Activated naive CD8-positive, alpha-beta T cell treated with anti-CD3 and anti-CD28 coated beads, Interleukin-2, amount 50 U/mL, for 24 hours (primary cell): ENCODE measurements at regions not wholly inside any gene's neighbourhood (a gene's known extent, or its start where the extent isn't known, plus 50 kb on each side); places are given as distances from the start of the nearest gene placed in this dataset.

Source experiments
- ATAC-seq: fragments of 150-1000 bp; cut with Tn5 transposase; one replicate; pipeline ENCODE4 v1.10.0; 2021
- DNase-seq: peaks from one replicate; pipeline ENCODE4 v3.0.0; 2021
- H3K27ac Mint-ChIP-seq: one replicate; pipeline ENCODE4 v1.8.0; 2021; ENCODE audit warnings: mild to moderate bottlenecking, mixed read lengths
- H3K27me3 Mint-ChIP-seq: one replicate; pipeline ENCODE4 v1.8.0; 2021; ENCODE audit warnings: mixed read lengths
- H3K36me3 Mint-ChIP-seq: one replicate; pipeline ENCODE4 v1.8.0; 2021; ENCODE audit warnings: low read depth, mixed read lengths
- H3K4me1 Mint-ChIP-seq: one replicate; pipeline ENCODE4 v1.8.0; 2021; ENCODE audit warnings: mixed read lengths
- H3K4me3 Mint-ChIP-seq: one replicate; pipeline ENCODE4 v1.8.0; 2021; ENCODE audit warnings: mild to moderate bottlenecking, moderate library complexity, mixed read lengths
- H3K9me3 Mint-ChIP-seq: one replicate; pipeline ENCODE4 v1.8.0; 2021; ENCODE audit warnings: mixed read lengths

DNA sequence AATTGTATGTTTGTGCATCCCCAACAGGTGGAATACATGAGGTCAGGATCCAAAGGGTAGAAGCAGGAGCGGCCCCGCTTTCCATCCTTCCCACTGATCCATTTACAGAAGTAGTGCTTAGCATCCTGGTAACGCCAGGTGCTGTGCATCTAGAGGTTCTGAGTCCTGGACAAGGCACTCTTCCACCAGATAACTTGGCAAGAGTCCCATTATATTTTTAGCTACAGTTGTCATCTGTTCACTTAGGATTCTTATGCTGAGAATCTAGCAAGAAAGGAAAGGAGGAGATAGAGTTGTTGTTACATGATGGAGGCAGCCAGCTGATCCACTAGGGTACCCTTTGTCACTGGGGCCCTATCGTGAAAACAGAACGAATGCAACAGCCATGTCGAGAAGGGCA, 389.5 kb upstream of the ZNF507 start:
- Mint-ChIP-seq H3K4me1 (no peaks in the 10 kb centered on the region), H3K27ac (no peak overlapping the region), H3K9me3 (peaks cover 12% of the 10 kb centered on the region), H3K27me3 (peaks cover 2% of the 10 kb centered on the region), H3K4me3 (no peak overlapping the region), H3K36me3 (no peaks in the 10 kb centered on the region)
- DNase-seq (no peak), ATAC-seq (no peak)

DNA sequence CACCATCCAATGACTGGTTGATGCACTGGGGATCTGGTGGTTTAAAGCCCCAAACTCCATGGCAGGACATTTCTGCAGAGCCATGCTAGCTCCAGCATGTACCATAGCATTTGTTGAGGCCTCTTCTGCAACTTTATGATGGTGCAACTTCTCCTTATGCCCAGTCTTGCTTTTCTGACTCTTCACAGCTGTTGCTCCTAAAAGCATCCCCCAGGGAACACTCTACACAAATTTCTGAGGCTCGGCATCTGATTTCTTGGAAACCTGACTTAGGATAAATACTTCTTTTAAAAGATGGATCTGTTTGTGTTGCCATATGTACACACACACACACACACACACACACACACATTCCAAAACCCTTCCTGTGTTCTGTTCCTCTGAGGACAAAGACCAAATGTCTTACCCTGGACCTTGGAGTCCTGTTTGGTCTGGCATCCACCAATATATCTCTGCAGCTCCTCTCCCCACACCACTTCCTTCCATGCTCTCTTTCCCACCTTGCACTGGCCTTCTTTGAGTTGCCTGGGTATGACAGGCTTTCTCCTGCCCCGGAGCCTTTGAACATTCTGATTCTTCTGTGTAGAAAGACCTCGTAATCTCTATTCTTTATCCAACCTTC, 388.5 kb upstream of the ZNF507 start:
- no peak overlapping the region for H3K27ac Mint-ChIP-seq
- no peak overlapping the region for H3K4me3 Mint-ChIP-seq
- DNase-seq: no peak
- peaks cover 2% of the 10 kb centered on the region for H3K27me3 Mint-ChIP-seq
- peaks cover 9% of the 10 kb centered on the region for H3K9me3 Mint-ChIP-seq
- H3K4me1 Mint-ChIP-seq: no peaks in the 10 kb centered on the region
- no peak for ATAC-seq
- H3K36me3 Mint-ChIP-seq: no peaks in the 10 kb centered on the region

DNA sequence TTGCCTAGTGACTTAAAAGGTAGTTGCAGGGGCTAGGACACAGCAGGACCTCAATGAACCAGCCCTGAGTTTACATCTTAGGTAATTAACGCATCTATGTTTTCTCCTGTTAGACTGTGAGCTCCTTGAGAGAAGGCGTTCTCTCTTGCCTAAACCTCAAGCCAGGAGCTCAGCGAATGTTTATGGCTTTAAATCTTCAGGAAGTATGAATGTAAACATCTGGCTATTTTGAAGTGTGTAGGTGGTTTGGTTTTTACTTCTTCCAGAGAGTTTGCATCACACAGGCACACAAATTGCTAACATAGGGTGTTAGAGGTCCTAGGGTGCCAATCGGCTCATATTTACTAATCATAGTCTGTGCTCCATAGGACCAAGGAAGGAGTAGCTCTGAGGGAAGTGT, 387.7 kb upstream of the ZNF507 start:
- Mint-ChIP-seq H3K4me1 (no peaks in the 10 kb centered on the region), H3K4me3 (no peak overlapping the region), H3K27ac (no peak overlapping the region), H3K36me3 (no peaks in the 10 kb centered on the region), H3K9me3 (peaks cover 5% of the 10 kb centered on the region), H3K27me3 (peaks cover 2% of the 10 kb centered on the region)
- DNase-seq (no peak), ATAC-seq (no peak)

DNA sequence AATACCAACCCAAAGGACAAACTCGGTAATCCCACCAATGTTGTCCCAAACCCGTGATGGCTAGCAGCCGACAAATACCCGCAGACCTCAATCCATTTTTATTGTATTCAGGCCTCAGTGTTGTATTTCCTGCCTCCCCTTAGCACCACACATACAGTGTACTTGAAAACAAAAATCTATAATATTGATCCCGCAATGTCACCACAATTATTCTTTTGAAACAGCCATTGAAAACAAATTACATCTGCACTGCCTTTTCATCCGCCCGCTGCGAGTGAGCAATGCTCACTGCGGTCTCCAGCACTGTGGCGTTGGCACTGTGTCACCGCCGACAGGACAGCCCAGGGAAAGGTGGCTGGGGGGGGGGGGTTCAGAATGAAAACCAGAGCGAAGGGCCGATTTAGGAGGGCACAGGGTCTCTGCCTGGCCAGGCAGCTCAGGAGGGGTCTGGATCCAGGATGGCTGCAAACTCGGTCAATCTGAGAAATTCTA, 385.8 kb upstream of the ZNF507 start:
- no peaks in the 10 kb centered on the region for H3K36me3 Mint-ChIP-seq
- H3K4me3 Mint-ChIP-seq: no peak overlapping the region
- no peak for ATAC-seq
- DNase-seq: no peak
- H3K9me3 Mint-ChIP-seq: no peaks in the 10 kb centered on the region
- no peak overlapping the region for H3K27ac Mint-ChIP-seq
- H3K27me3 Mint-ChIP-seq: peaks cover 2% of the 10 kb centered on the region
- H3K4me1 Mint-ChIP-seq: no peaks in the 10 kb centered on the region

DNA sequence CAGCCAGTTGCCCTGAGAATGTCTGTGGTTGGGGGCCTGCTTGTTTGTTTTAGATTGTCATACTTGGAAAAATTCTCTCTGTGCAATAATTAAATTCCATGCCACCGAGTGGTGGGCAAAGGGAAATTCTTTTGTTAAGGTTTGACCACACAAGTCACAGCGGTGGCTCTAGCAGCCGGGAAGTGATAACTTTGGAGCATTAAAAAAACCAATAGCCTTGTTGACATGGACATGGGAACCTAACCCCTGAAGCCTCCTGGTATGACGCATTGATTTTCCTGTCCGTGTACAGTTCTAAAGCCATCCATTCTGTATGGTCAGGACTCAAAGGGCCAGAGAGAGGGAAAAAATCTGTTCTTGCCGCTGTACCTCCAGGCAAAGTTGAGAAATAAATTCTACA, 384.9 kb upstream of the ZNF507 start:
- no peaks in the 10 kb centered on the region for H3K4me1 Mint-ChIP-seq
- no peak overlapping the region for H3K27ac Mint-ChIP-seq
- H3K4me3 Mint-ChIP-seq: no peak overlapping the region
- ATAC-seq: no peak
- no peak for DNase-seq
- no peaks in the 10 kb centered on the region for H3K9me3 Mint-ChIP-seq
- H3K27me3 Mint-ChIP-seq: peaks cover 2% of the 10 kb centered on the region
- no peaks in the 10 kb centered on the region for H3K36me3 Mint-ChIP-seq

DNA sequence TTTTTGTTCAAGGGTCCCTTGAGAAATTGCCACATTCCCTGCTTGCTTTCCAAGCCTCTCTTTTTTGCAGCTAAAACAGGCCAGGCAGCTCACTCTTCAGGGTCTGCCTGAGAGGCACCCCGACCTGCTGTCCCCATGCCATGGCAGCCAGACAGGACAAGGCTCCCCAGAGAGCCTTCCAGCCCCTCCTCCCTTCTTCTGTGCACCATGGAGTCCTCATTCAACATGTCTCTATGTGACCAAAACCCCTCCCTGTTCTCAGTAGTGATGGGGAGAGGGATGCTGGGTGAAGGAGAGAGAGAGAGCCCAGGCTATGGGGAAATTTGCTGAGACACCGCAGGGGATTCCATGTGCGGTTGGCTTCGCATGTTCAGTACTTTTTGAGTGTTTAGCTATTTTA, 384.2 kb upstream of the ZNF507 start:
- ATAC-seq (no peak), DNase-seq (no peak)
- H3K36me3 Mint-ChIP-seq: no peaks in the 10 kb centered on the region
- H3K27me3 Mint-ChIP-seq: peaks cover 2% of the 10 kb centered on the region
- no peaks in the 10 kb centered on the region for H3K9me3 Mint-ChIP-seq
- no peaks in the 10 kb centered on the region for H3K4me1 Mint-ChIP-seq
- H3K27ac Mint-ChIP-seq: no peak overlapping the region
- no peak overlapping the region for H3K4me3 Mint-ChIP-seq

DNA sequence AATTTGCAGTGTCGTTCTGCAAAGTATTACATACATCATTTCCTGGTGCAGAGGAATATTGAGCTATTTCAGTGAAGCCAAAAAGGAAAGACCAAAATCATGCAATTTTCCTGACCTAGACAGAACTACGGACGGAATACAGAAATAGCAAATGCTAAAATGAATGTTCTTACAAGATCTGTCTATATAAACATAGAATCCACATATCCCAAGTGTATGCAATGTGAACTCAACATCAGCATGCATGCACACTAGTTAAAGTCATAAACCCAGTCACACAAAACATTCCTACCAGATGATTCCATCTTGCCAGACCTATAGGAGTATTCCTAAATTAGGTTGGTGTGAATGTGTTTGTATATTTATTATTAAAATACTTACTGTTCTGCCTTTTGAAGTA, 383.7 kb upstream of the ZNF507 start:
- ATAC-seq: no peak
- Mint-ChIP-seq H3K4me3 (no peak overlapping the region), H3K36me3 (no peaks in the 10 kb centered on the region), H3K27me3 (peaks cover 2% of the 10 kb centered on the region), H3K9me3 (no peaks in the 10 kb centered on the region), H3K4me1 (no peaks in the 10 kb centered on the region), H3K27ac (no peak overlapping the region)
- DNase-seq: no peak

DNA sequence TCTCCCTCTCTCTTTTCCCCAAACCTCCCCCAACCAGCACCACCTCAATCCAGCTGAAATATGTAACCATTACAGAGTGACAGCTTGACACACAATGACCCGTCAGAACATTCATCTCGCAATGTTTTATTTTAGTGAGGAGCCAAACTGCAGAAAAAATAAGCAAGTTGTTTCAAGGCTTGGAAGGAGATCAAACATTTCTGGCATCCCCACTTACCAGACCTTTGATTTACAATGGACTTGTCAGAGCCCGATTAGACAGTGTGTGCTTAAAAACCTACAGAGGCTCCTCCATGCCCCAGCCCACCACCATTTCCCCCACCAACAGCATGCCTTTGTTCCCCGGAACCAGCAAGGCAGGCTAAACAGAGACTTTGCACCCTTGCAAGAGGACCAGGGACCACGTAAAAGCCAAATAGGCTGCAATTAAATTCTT, 382.8 kb upstream of the ZNF507 start:
- H3K36me3 Mint-ChIP-seq: no peaks in the 10 kb centered on the region
- no peak overlapping the region for H3K4me3 Mint-ChIP-seq
- no peak for ATAC-seq
- no peak for DNase-seq
- H3K9me3 Mint-ChIP-seq: no peaks in the 10 kb centered on the region
- no peaks in the 10 kb centered on the region for H3K4me1 Mint-ChIP-seq
- peaks cover 2% of the 10 kb centered on the region for H3K27me3 Mint-ChIP-seq
- no peak overlapping the region for H3K27ac Mint-ChIP-seq

DNA sequence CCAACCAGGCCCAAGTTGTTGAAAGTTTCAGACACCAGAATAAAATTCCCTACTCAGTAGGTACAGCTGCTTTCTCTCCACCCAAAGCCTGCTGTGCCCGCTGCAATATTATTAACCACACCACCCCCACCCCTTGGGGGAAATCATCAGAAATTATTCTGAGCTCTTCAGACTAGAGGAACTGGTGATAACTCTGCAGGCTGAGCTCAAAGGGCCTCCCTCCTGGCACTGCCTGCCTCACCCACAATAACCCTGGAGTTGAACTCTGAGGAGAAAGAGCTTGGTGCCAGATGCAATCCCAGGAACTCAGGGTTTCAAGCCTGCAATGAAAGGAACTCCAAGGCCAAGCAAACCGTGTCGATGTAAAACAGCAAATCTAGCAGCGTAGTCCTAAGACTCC, 381.7 kb upstream of the ZNF507 start:
- no peak overlapping the region for H3K4me3 Mint-ChIP-seq
- H3K27ac Mint-ChIP-seq: no peak overlapping the region
- H3K27me3 Mint-ChIP-seq: peaks cover 2% of the 10 kb centered on the region
- DNase-seq (no peak), ATAC-seq (no peak)
- H3K4me1 Mint-ChIP-seq: no peaks in the 10 kb centered on the region
- H3K9me3 Mint-ChIP-seq: no peaks in the 10 kb centered on the region
- H3K36me3 Mint-ChIP-seq: no peaks in the 10 kb centered on the region

DNA sequence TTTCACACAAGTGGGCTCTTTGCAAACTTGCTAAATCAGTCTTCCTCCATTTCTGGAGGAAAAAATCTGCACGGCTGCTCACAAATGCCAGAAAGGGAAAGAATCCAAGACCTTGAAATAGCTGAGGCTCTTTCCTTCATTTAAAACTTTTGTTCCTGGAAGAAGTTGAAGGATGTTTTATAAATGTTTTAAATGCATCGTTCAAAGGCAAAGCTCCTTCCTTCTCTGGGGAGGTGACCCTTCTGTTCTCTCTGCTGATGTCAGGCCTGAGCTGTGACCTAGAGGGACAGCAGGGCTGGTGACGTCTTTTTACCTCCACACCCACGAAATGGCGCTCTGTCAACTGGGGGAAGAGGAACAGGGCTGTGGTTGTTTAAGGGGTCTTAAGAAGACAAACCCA, 376.4 kb upstream of the ZNF507 start:
- no peak overlapping the region for H3K4me3 Mint-ChIP-seq
- DNase-seq: no peak
- H3K4me1 Mint-ChIP-seq: no peaks in the 10 kb centered on the region
- H3K9me3 Mint-ChIP-seq: no peaks in the 10 kb centered on the region
- no peak overlapping the region for H3K27ac Mint-ChIP-seq
- no peaks in the 10 kb centered on the region for H3K27me3 Mint-ChIP-seq
- ATAC-seq: no peak
- H3K36me3 Mint-ChIP-seq: no peaks in the 10 kb centered on the region

DNA sequence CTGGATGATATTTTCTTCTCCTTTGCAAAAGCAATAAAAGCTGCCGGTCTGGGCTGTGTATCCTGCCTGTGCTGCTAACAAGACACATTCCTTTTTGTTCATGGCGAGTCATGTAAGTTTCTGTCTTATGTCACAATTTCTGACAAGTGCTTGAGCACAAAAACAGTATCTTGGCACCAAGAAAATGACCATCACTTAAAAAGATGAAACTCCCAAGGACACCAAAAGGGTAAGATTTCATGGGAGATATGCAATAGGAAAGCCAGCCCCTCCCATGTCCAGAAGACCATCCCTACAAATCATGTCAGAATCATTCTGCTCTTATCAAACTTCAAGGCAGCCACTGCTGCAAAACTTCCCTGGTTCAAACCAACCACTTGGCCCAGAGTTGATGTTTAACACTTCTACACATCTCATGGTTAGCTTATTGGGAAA, 375.4 kb upstream of the ZNF507 start:
- H3K4me1 Mint-ChIP-seq: no peaks in the 10 kb centered on the region
- H3K36me3 Mint-ChIP-seq: no peaks in the 10 kb centered on the region
- DNase-seq: no peak
- ATAC-seq: no peak
- no peaks in the 10 kb centered on the region for H3K9me3 Mint-ChIP-seq
- no peak overlapping the region for H3K27ac Mint-ChIP-seq
- no peak overlapping the region for H3K4me3 Mint-ChIP-seq
- peaks cover 2% of the 10 kb centered on the region for H3K27me3 Mint-ChIP-seq

DNA sequence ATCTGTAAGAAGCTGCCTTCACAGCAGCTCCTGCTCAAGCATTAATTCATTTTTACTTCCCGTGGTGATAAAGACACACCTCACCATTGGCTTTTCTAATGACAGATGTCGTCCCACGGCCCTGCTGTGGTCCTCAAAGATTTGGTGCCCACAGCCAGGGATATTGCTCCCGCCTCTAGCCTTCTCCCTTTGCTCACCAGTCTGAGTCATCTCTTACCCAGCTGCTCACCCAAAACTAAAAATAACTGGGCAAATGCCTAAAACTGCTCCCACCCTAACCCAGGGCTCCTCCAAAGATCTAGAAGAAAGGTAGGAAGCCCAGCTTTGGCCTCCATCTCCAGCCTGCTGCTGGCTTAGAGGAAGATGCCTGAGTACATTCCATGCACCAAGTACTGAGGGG, 371.1 kb upstream of the ZNF507 start:
- Mint-ChIP-seq H3K4me3 (no peak overlapping the region), H3K27me3 (peaks cover 3% of the 10 kb centered on the region), H3K9me3 (no peaks in the 10 kb centered on the region), H3K27ac (no peak overlapping the region), H3K36me3 (no peaks in the 10 kb centered on the region), H3K4me1 (no peaks in the 10 kb centered on the region)
- no peak for ATAC-seq
- no peak for DNase-seq

DNA sequence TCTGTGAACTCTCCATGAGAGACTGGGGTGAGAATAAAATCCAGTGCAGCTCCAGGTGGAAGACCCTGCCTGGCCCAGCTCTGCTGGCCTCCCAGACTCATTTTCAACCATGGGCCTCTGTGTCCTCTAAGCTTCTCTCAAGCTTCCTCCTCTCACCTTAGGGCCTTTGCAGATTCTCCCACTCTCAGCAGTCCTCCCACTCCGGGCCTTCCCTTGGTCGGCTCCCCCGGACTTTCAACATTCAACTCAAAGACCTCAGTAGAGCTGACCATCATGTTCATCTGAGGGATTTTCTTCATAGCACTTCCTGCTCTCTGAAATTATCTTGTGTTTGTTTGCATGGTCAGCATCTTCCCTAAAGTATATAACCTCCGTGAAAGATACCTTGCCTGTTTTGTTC, 370.5 kb upstream of the ZNF507 start:
- Mint-ChIP-seq H3K4me3 (no peak overlapping the region), H3K9me3 (no peaks in the 10 kb centered on the region), H3K36me3 (no peaks in the 10 kb centered on the region), H3K27me3 (peaks cover 3% of the 10 kb centered on the region), H3K4me1 (no peaks in the 10 kb centered on the region), H3K27ac (no peak overlapping the region)
- no peak for DNase-seq
- no peak for ATAC-seq

DNA sequence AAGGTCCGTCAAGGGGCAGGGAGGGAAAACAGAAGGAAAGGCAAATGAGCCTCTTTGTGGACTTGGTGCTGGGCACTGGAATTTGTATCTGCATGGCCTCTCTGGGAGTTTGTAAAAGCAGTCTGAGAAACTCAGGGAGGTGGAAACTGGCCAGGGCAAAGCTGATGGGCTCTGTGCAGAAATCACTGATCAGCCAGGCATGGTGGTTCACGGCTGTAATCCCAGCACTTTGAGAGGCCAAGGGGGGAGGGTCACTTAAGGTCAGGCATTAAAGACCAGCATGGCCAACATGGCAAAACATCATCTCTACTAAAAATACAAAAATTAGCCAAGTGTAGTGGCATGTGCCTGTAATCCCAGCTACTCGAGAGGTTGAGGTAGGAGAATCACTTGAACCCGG, 369.9 kb upstream of the ZNF507 start:
- DNase-seq (no peak), ATAC-seq (no peak)
- H3K4me1 Mint-ChIP-seq: no peaks in the 10 kb centered on the region
- H3K27ac Mint-ChIP-seq: no peak overlapping the region
- no peaks in the 10 kb centered on the region for H3K36me3 Mint-ChIP-seq
- H3K27me3 Mint-ChIP-seq: peaks cover 3% of the 10 kb centered on the region
- H3K4me3 Mint-ChIP-seq: no peak overlapping the region
- H3K9me3 Mint-ChIP-seq: no peaks in the 10 kb centered on the region

DNA sequence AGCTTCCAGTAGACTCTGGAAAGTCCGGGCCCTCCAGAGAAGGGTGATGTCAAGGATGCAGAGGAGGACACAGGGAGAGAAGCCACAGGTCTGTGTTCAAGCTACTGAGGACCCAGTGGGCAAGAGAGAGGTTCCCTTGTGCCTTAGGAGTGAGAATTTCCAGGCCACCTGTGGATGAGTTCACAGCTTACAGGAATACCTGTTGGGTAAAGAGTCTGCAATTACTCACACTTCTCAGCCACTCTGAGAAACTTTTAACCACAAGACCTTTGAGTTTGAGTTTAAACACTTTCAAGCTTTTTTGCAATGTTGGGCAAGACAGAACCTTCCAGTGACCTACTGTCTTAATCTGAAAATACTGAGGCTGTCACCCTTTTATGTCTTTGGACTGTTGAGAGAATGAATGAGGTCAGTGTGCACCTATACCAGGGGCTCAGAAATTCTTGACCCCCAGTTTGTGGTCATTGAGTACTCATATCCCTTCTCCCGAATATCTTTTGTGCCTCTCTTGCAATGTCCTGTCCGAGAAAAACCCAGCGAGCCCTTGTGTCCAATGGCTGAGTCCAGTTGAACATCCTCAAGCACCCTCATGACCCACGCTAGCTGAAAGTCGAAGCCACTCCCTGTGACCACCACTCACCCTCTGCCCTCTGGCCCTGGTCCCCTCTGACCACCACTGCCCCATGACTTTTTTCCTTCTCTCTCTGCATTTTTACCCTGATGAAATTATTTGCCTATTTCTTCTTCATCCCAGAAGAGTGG, 368.5 kb upstream of the ZNF507 start:
- Mint-ChIP-seq H3K27me3 (peaks cover 3% of the 10 kb centered on the region), H3K36me3 (no peaks in the 10 kb centered on the region), H3K9me3 (no peaks in the 10 kb centered on the region), H3K27ac (no peak overlapping the region), H3K4me1 (no peaks in the 10 kb centered on the region), H3K4me3 (no peak overlapping the region)
- DNase-seq: no peak
- no peak for ATAC-seq
